ENCODE measurements at regions not wholly inside any gene's neighbourhood (a gene's known extent, or its start where the extent isn't known, plus 50 kb on each side); places are given as distances from the start of the nearest gene placed in this dataset.

GRCh38 chr21:21664871-21665270 is 666.7 kb downstream of the NCAM2 start:
- TF ChIP-seq BHLHE40 (IDR thresholded peaks at IDR 0.05; ENCODE audit: borderline replicate concordance) (no peak), FOXM1 (IDR thresholded peaks at IDR 0.05; ENCODE audit: borderline replicate concordance) (no peak)
